ENCODE measurements at regions not wholly inside any gene's neighbourhood (a gene's known extent, or its start where the extent isn't known, plus 50 kb on each side); places are given as distances from the start of the nearest gene placed in this dataset.

DNA sequence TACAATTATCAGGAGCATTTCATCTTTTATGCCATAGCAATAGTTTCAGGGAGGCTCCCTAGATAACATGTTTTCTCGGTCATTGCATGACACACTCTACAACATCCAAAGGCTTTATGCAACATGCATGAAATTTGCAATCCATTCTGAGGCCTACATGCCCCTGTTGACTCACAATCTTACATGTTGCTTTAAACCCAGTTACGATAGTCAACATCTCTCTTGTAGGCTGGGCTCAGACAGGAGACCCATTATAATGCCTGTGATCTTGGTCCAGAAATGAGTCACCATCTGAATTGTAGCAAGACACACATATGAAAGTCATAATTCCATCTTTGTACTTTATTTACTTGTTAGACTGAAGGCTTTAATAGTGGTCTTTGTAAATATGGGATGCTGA lies 1050.3 kb upstream of the AMELY start:
- H3K27ac ChIP-seq, result no peak overlapping the region
- no peaks in the 10 kb centered on the region for H3K9me3 ChIP-seq
- H3K36me3 ChIP-seq, result no peaks in the 10 kb centered on the region
- TF ChIP-seq POLR2A (IDR thresholded peaks at IDR 0.05), result no peak
- TF ChIP-seq, protein P1, sequence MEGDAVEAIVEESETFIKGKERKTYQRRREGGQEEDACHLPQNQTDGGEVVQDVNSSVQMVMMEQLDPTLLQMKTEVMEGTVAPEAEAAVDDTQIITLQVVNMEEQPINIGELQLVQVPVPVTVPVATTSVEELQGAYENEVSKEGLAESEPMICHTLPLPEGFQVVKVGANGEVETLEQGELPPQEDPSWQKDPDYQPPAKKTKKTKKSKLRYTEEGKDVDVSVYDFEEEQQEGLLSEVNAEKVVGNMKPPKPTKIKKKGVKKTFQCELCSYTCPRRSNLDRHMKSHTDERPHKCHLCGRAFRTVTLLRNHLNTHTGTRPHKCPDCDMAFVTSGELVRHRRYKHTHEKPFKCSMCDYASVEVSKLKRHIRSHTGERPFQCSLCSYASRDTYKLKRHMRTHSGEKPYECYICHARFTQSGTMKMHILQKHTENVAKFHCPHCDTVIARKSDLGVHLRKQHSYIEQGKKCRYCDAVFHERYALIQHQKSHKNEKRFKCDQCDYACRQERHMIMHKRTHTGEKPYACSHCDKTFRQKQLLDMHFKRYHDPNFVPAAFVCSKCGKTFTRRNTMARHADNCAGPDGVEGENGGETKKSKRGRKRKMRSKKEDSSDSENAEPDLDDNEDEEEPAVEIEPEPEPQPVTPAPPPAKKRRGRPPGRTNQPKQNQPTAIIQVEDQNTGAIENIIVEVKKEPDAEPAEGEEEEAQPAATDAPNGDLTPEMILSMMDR (IDR thresholded peaks at IDR 0.05), result no peak
- ATAC-seq (no peak), DNase-seq (no peak)
- WGBS (ENCODE audit: insufficient coverage, low coverage, low lambda C conversion rate, missing lambda C conversion rate), result no CpG with 5 or more reads among the region's 2 CpGs
- no peaks in the 10 kb centered on the region for H3K4me1 ChIP-seq
- intact Hi-C loops (cut with DNase I), result no loop called here
- no peak overlapping the region for H3K4me3 ChIP-seq
- no peaks in the 10 kb centered on the region for H3K27me3 ChIP-seq

DNA sequence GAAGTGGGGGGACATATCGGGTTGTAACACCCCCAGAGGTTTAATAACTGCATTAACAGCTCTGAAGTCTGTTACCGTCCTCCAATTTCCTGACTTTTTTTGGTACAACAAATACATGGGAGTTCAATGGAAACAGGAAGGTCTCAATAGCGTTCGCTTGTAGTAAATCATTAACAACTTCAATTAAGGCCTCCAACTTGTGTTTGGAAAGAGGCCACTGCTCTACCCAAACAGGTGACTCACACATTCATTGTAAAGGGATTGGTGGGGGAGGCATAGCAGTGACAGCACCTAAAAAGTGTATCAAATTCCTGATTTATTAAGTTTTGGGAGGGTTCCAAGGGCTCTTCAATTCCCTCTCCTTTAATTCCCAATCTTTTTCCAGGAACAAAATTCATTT lies 1046.2 kb upstream of the AMELY start:
- H3K4me3 ChIP-seq, result no peak overlapping the region
- no peak overlapping the region for H3K27ac ChIP-seq
- intact Hi-C loops (cut with DNase I), result no loop called here
- peak in 1 of 3 donors; percentile 40 for DNase-seq
- peak in 1 of 4 donors; percentile 93 for ATAC-seq
- no peaks in the 10 kb centered on the region for H3K36me3 ChIP-seq
- no peaks in the 10 kb centered on the region for H3K27me3 ChIP-seq
- no peaks in the 10 kb centered on the region for H3K9me3 ChIP-seq
- no CpG with 5 or more reads among the region's 4 CpGs for WGBS (ENCODE audit: insufficient coverage, low coverage, low lambda C conversion rate, missing lambda C conversion rate)
- TF ChIP-seq, protein P1 (IDR thresholded peaks at IDR 0.05), result no peak
- TF ChIP-seq POLR2A (IDR thresholded peaks at IDR 0.05), result no peak
- H3K4me1 ChIP-seq, result no peaks in the 10 kb centered on the region

DNA sequence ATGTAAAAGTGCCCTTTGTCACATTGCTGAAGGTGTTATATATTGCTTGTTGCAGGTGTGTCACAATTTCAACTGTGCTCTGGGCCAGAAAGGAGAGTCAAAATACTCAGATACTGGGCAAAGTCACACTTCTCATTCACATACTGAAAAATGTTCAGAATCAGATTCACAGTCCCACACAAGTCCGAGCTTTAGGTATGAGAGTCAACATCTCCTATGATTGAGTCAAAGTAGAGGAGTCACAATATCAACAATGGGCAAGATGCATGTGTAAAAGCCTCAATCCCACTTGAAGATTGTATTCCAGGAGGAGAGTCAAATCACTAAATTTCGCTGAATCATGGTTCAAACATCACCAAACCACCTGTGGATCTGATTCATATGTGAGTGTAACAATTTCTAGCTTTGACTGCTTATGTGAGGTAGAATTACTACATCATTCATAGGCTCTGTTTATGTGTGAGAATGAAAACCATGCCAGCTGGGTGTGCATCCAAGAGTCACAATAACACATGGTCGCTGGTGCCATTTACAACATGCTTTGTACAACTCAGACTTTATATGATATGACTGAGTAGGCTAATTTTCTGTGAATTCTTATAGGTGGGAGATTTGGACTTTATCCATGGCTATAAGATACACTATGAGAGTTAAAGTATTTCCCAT lies 1039.8 kb upstream of the AMELY start:
- Histone ChIP-seq H3K4me3 (no peak overlapping the region), H3K36me3 (no peaks in the 10 kb centered on the region), H3K27me3 (no peaks in the 10 kb centered on the region), H3K9me3 (no peaks in the 10 kb centered on the region), H3K4me1 (no peaks in the 10 kb centered on the region), H3K27ac (no peak overlapping the region)
- DNase-seq (no peak), ATAC-seq (no peak)
- TF ChIP-seq POLR2A (IDR thresholded peaks at IDR 0.05), result no peak
- TF ChIP-seq, protein P1 (IDR thresholded peaks at IDR 0.05), result no peak
- intact Hi-C loops (cut with DNase I), result no loop called here
- no CpG with 5 or more reads among the region's 3 CpGs for WGBS (ENCODE audit: insufficient coverage, low coverage, low lambda C conversion rate, missing lambda C conversion rate)

DNA sequence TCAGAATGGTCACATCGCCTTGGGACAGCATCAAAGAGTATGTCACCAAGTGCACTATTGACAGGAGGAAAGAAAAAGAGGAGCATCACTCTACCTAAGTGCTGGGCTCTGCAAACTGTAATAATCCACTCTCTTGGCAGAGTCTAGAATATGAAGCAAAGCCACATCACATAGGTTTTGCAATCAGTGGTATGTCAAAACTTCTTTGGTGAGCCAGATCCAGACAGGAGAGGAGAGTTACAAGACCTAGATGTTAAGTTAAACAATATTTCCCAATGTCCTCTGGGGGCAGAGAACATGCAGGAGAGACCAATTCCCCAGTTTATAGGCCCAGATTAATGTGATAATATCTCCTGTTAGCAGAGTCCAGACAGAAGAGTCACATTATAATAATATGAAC lies 1032.6 kb upstream of the AMELY start:
- no peaks in the 10 kb centered on the region for H3K36me3 ChIP-seq
- H3K4me1 ChIP-seq, result no peaks in the 10 kb centered on the region
- H3K27me3 ChIP-seq, result no peaks in the 10 kb centered on the region
- H3K9me3 ChIP-seq, result no peaks in the 10 kb centered on the region
- WGBS (ENCODE audit: insufficient coverage, low coverage, low lambda C conversion rate, missing lambda C conversion rate), result no CpG with 5 or more reads among the region's 1 CpG
- DNase-seq, result no peak
- H3K27ac ChIP-seq, result no peak overlapping the region
- intact Hi-C loops (cut with DNase I), result no loop called here
- TF ChIP-seq, protein P1 (IDR thresholded peaks at IDR 0.05), result no peak
- no peak for TF ChIP-seq POLR2A (IDR thresholded peaks at IDR 0.05)
- ATAC-seq, result peak in 1 of 4 donors; percentile 95
- no peak overlapping the region for H3K4me3 ChIP-seq
